ENCODE measurements at regions not wholly inside any gene's neighbourhood (a gene's known extent, or its start where the extent isn't known, plus 50 kb on each side); places are given as distances from the start of the nearest gene placed in this dataset.
"Not testable (repeated sequence)": the region's sequence is repeated elsewhere in the genome, so short reads cannot be mapped to it uniquely, and the experiment has no call there.

DNA sequence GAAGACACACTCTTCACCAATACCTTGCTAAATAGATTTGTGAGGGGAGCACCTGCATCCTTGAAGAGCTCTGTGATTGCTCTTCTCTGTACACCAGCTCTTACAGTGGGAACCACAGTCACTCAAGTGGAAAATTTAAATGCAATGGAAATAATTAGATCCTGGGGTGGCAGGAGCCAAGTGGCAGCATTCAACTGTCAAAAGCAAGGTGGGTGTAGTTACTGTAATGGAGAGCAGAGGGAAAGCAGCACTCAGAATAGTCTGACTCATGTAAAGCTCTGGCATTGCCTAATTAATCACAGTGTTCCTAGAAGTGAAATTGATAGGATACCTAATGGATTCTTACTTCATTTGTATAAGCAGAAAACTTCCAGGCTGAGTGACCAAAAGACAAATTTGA is 245.8 kb downstream of the KCNE4 start:
- no peaks in the 10 kb centered on the region for H3K27me3 ChIP-seq (replicated peaks; ENCODE audit: control insufficient read depth, insufficient read depth, low read length)
- TF ChIP-seq CTCF (IDR thresholded peaks at IDR 0.05; ENCODE audit: insufficient read depth, low read length, poor library complexity, severe bottlenecking) = no peak
- H3K4me3 ChIP-seq (replicated peaks; ENCODE audit: low read depth, low read length) = no peak overlapping the region
- no peak for DNase-seq (ENCODE audit: extremely low read depth, insufficient read length)
- H3K36me3 ChIP-seq (ENCODE audit: control insufficient read depth, insufficient read depth, low read length) = no peaks in the 10 kb centered on the region

- DNase-seq (ENCODE audit: extremely low read depth, insufficient read length); H3K27me3 ChIP-seq (replicated peaks; ENCODE audit: control insufficient read depth, insufficient read depth, low read length); H3K36me3 ChIP-seq (ENCODE audit: control insufficient read depth, insufficient read depth, low read length); H3K4me3 ChIP-seq (replicated peaks; ENCODE audit: low read depth, low read length): not testable (repeated sequence)
Observed at GRCh38 chr2:223298329-223298728, 246.3 kb downstream of the KCNE4 start.

GRCh38 chr2:223300326-223300725 is 248.3 kb downstream of the KCNE4 start:
- Histone ChIP-seq H3K36me3 (ENCODE audit: control insufficient read depth, insufficient read depth, low read length) (no peaks in the 10 kb centered on the region), H3K27me3 (replicated peaks; ENCODE audit: control insufficient read depth, insufficient read depth, low read length) (no peaks in the 10 kb centered on the region), H3K4me3 (replicated peaks; ENCODE audit: low read depth, low read length) (no peak overlapping the region)
- TF ChIP-seq CTCF (IDR thresholded peaks at IDR 0.05; ENCODE audit: insufficient read depth, low read length, poor library complexity, severe bottlenecking) = no peak
- DNase-seq (ENCODE audit: extremely low read depth, insufficient read length) = no peak

GRCh38 chr2:223306371-223306770 is 254.4 kb downstream of the KCNE4 start:
- TF ChIP-seq CTCF (IDR thresholded peaks at IDR 0.05; ENCODE audit: insufficient read depth, low read length, poor library complexity, severe bottlenecking) = peak; percentile 71
- H3K36me3 ChIP-seq (ENCODE audit: control insufficient read depth, insufficient read depth, low read length) = no peaks in the 10 kb centered on the region
- H3K27me3 ChIP-seq (replicated peaks; ENCODE audit: control insufficient read depth, insufficient read depth, low read length) = no peaks in the 10 kb centered on the region
- H3K4me3 ChIP-seq (replicated peaks; ENCODE audit: low read depth, low read length) = no peak overlapping the region
- no peak for DNase-seq (ENCODE audit: extremely low read depth, insufficient read length)

- Histone ChIP-seq H3K36me3 (ENCODE audit: control insufficient read depth, insufficient read depth, low read length) (no peaks in the 10 kb centered on the region), H3K27me3 (replicated peaks; ENCODE audit: control insufficient read depth, insufficient read depth, low read length) (no peaks in the 10 kb centered on the region), H3K4me3 (replicated peaks; ENCODE audit: low read depth, low read length) (no peak overlapping the region)
- TF ChIP-seq CTCF (IDR thresholded peaks at IDR 0.05; ENCODE audit: insufficient read depth, low read length, poor library complexity, severe bottlenecking) = no peak
- DNase-seq (ENCODE audit: extremely low read depth, insufficient read length) = no peak
Observed at GRCh38 chr2:223311889-223312680, 260.1 kb downstream of the KCNE4 start.

DNA sequence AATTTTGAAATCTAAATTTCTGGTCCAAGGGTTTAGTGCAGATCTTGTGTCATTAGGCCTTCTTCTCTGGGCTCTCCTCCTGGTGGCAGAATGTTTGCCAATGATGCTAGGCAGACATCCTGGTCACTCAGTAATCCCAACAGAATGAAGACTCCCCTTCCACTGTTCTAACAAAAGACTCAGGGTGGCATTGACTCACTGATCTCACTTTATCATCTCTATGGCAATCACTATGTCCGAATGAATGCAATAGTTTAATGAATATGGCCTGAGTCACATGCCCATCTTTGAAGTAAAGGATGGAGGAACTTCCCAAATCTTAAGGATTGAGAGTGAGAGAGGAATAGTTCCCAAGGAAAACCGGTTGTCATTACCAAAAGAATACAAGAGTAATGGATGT is 261.1 kb downstream of the KCNE4 start:
- no peak for TF ChIP-seq CTCF (IDR thresholded peaks at IDR 0.05; ENCODE audit: insufficient read depth, low read length, poor library complexity, severe bottlenecking)
- no peak for DNase-seq (ENCODE audit: extremely low read depth, insufficient read length)
- H3K4me3 ChIP-seq (replicated peaks; ENCODE audit: low read depth, low read length) = no peak overlapping the region
- H3K36me3 ChIP-seq (ENCODE audit: control insufficient read depth, insufficient read depth, low read length) = no peaks in the 10 kb centered on the region
- no peaks in the 10 kb centered on the region for H3K27me3 ChIP-seq (replicated peaks; ENCODE audit: control insufficient read depth, insufficient read depth, low read length)

Data from GM06990 (cell line).